GM23248 (cell line): ENCODE measurements at regions not wholly inside any gene's neighbourhood (a gene's known extent, or its start where the extent isn't known, plus 50 kb on each side); places are given as distances from the start of the nearest gene placed in this dataset.

Experiments used
- DNase-seq: peaks from one replicate; pipeline ENCODE4 v3.0.0-alpha.2; 2015
- H2AFZ ChIP-seq: fragments of 200-600 bp; sonication (generic); 2 replicates; pipeline ENCODE4 v1.6.1; 2016; ENCODE audit warnings: antibody characterized with exemption
- H3F3A ChIP-seq: fragments of 200-600 bp; sonication (generic); 2 replicates; pipeline ENCODE4 v1.6.1; 2016; ENCODE audit warnings: mild to moderate bottlenecking, antibody characterized with exemption, mixed run types; ENCODE audit not compliant: insufficient read depth
- H3K27ac ChIP-seq: fragments of 200-600 bp; sonication (generic); 2 replicates; pipeline ENCODE4 v1.5.1; 2016; ENCODE audit warnings: mild to moderate bottlenecking
- H3K27me3 ChIP-seq: fragments of 200-600 bp; sonication (generic); replicated peaks from 2 replicates; pipeline ENCODE4 v1.6.1; 2016; ENCODE audit warnings: mild to moderate bottlenecking; ENCODE audit not compliant: insufficient read depth
- H3K36me3 ChIP-seq: fragments of 200-600 bp; sonication (generic); 2 replicates; pipeline ENCODE4 v1.6.1; 2016; ENCODE audit warnings: low read depth, mild to moderate bottlenecking
- H3K4me1 ChIP-seq: fragments of 200-600 bp; sonication (generic); 2 replicates; pipeline ENCODE4 v1.6.1; 2016; ENCODE audit warnings: mild to moderate bottlenecking; ENCODE audit not compliant: insufficient read depth
- H3K4me2 ChIP-seq: fragments of 200-600 bp; sonication (generic); one replicate; pipeline ENCODE4 v1.6.1; 2016; ENCODE audit warnings: mild to moderate bottlenecking; ENCODE audit not compliant: unreplicated experiment
- H3K4me3 ChIP-seq: fragments of 200-600 bp; sonication (generic); 2 replicates; pipeline ENCODE4 v1.5.1; 2016; ENCODE audit warnings: mild to moderate bottlenecking
- H3K79me2 ChIP-seq: fragments of 200-600 bp; sonication (generic); 2 replicates; pipeline ENCODE4 v1.6.1; 2016; ENCODE audit warnings: mild to moderate bottlenecking; ENCODE audit not compliant: insufficient read depth
- H3K9ac ChIP-seq: fragments of 200-600 bp; sonication (generic); 2 replicates; pipeline ENCODE4 v1.6.1; 2016; ENCODE audit warnings: mild to moderate bottlenecking
- H3K9me2 ChIP-seq: fragments of 200-600 bp; sonication (generic); 2 replicates; pipeline ENCODE4 v1.6.1; 2016; ENCODE audit warnings: mixed run types, mild to moderate bottlenecking, moderate library complexity; ENCODE audit not compliant: insufficient read depth
- H3K9me3 ChIP-seq: fragments of 200-600 bp; sonication (generic); one replicate; pipeline ENCODE4 v1.6.1; 2017; ENCODE audit warnings: low read depth
- H4K20me1 ChIP-seq: fragments of 200-600 bp; sonication (generic); 2 replicates; pipeline ENCODE4 v1.6.0; 2016; ENCODE audit not compliant: insufficient read depth
- EZH2 ChIP-seq: fragments of 200-600 bp; sonication (generic); IDR thresholded peaks from 2 replicates; pipeline ENCODE4 v1.6.1; 2018; ENCODE audit warnings: antibody characterized with exemption, mild to moderate bottlenecking; ENCODE audit not compliant: insufficient read depth, poor library complexity, severe bottlenecking
- EZH2phosphoT487 ChIP-seq: fragments of 200-600 bp; sonication (generic); IDR thresholded peaks from 2 replicates; pipeline ENCODE4 v1.6.1; 2018; ENCODE audit warnings: antibody characterized with exemption, moderate library complexity, mild to moderate bottlenecking, low read depth; ENCODE audit not compliant: insufficient read depth
- WGBS, 2 experiments: methylation state at CpG; one replicate each; pipeline ENCODE4 v1.1.6; 2015 to 2017; ENCODE audit warnings: low lambda C conversion rate in 2 of 2, low coverage in 1 of 2; ENCODE audit errors: missing lambda C conversion rate in 2 of 2; 5-methylcytosine and 5-hydroxymethylcytosine counted together
- in situ Hi-C: fragments of 300-500 bp; cut with MboI; formaldehyde crosslinking; loops from 2 replicates; pipeline ENCODE4 v1.15.0; 2020

DNA sequence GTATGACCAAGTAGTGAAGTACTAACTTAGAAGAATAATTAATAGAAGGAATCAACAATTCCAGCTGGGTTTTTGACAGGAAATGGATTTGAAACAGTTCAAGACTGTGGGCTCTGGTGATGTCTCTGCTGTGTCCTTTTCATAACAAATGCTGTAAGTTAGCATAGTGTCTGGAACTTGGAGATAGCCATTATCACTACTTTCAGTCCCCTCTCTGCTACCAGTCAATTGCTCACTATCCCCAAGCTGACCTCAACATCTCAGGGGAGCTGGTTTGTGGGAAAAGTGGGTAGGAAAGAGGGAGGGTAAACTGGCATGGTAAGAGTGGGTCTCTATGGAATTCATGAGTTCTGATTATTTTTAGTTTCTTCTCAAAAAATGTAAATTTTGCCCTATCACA, 231.4 kb upstream of the MID1 start:
- in situ Hi-C loops: no loop called here
- Histone ChIP-seq H4K20me1 (no peaks in the 10 kb centered on the region), H3K4me2 (no peak overlapping the region), H3K79me2 (no peaks in the 10 kb centered on the region), H3K9me2 (no peaks in the 10 kb centered on the region), H2AFZ (no peak overlapping the region), H3K27me3 (no peaks in the 10 kb centered on the region), H3K27ac (no peak overlapping the region), H3K9ac (no peak overlapping the region), H3K4me1 (no peaks in the 10 kb centered on the region), H3K4me3 (no peak overlapping the region), H3F3A (no peaks in the 10 kb centered on the region), H3K36me3 (no peaks in the 10 kb centered on the region), H3K9me3 (no peaks in the 10 kb centered on the region)
- DNase-seq: no peak
- TF ChIP-seq EZH2phosphoT487 (no peak), EZH2 (no peak)

GRCh38 chrX:10854594-10854993, 234.2 kb upstream of the MID1 start:
- Histone ChIP-seq H3K9me3 (no peaks in the 10 kb centered on the region), H3K27ac (no peak overlapping the region), H2AFZ (no peak overlapping the region), H3K9ac (no peak overlapping the region), H4K20me1 (no peaks in the 10 kb centered on the region), H3K9me2 (no peaks in the 10 kb centered on the region), H3K4me2 (no peak overlapping the region), H3F3A (no peaks in the 10 kb centered on the region), H3K4me3 (no peak overlapping the region), H3K36me3 (no peaks in the 10 kb centered on the region), H3K27me3 (no peaks in the 10 kb centered on the region), H3K4me1 (no peaks in the 10 kb centered on the region), H3K79me2 (no peaks in the 10 kb centered on the region)
- in situ Hi-C loops: no loop called here
- 38 to 51% methylated on average over 6 to 7 of the region's 7 CpGs for WGBS, 2 experiments
- no peak for TF ChIP-seq EZH2phosphoT487
- TF ChIP-seq EZH2: no peak
- no peak for DNase-seq

DNA sequence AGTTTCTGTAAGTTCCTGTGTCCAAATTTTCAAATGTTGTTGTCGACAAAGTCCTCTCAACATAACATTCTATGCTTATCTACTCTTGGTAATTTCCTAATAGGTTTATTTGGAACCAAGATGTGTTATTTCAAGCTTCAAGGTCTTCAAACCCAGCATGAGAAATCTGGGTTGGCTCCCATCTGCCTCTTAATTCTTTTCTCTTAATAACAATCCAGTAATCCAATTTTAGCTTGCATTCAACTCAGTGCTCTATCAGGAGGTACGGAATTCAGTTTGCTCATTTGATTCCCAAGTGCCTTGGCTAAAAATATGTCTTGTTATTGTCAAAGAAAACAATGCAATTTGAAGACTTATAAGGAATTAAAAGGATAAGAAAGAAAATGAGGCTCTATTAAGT, 235.5 kb upstream of the MID1 start:
- H3K4me3 ChIP-seq: no peak overlapping the region
- no peaks in the 10 kb centered on the region for H3K36me3 ChIP-seq
- H3K79me2 ChIP-seq: no peaks in the 10 kb centered on the region
- DNase-seq: no peak
- no peaks in the 10 kb centered on the region for H3K9me2 ChIP-seq
- H4K20me1 ChIP-seq: no peaks in the 10 kb centered on the region
- H3K27me3 ChIP-seq: no peaks in the 10 kb centered on the region
- TF ChIP-seq EZH2: no peak
- no peak for TF ChIP-seq EZH2phosphoT487
- no peak overlapping the region for H2AFZ ChIP-seq
- H3K27ac ChIP-seq: no peak overlapping the region
- no peaks in the 10 kb centered on the region for H3F3A ChIP-seq
- no peaks in the 10 kb centered on the region for H3K9me3 ChIP-seq
- no peak overlapping the region for H3K4me2 ChIP-seq
- in situ Hi-C loops: no loop called here
- H3K9ac ChIP-seq: no peak overlapping the region
- H3K4me1 ChIP-seq: no peaks in the 10 kb centered on the region
- WGBS, 2 experiments: 71 to 74% methylated on average over 2 of the region's 2 CpGs

DNA sequence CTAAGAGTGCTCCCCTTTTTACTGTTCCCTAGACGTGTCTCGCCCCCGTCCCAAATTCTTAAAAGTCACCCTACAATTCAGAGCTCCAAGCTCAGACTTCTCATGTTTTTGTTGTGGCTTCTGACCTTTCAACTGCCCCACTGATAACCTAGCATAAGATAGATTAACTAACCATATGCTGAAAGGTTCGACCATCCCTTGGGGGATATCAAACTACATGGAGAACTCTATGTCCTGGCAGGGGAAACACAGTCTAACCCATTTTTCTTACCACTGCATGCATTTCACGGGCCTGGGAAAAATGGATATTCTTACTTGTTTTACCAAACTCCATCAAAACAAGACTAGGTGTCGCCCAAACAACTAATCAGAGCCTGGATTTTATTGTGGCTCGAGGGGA, 236.4 kb upstream of the MID1 start:
- TF ChIP-seq EZH2phosphoT487 (no peak), EZH2 (no peak)
- Histone ChIP-seq H3F3A (no peaks in the 10 kb centered on the region), H3K4me2 (no peak overlapping the region), H3K9me3 (no peaks in the 10 kb centered on the region), H4K20me1 (no peaks in the 10 kb centered on the region), H2AFZ (no peak overlapping the region), H3K4me1 (no peaks in the 10 kb centered on the region), H3K27me3 (no peaks in the 10 kb centered on the region), H3K36me3 (no peaks in the 10 kb centered on the region), H3K4me3 (no peak overlapping the region), H3K27ac (no peak overlapping the region), H3K9ac (no peak overlapping the region), H3K79me2 (no peaks in the 10 kb centered on the region), H3K9me2 (no peaks in the 10 kb centered on the region)
- DNase-seq: no peak
- WGBS, 2 experiments: 81 to 86% methylated on average over 5 to 7 of the region's 7 CpGs
- in situ Hi-C loops: no loop called here

GRCh38 chrX:10859353-10859752, 239.0 kb upstream of the MID1 start:
- no peaks in the 10 kb centered on the region for H3K36me3 ChIP-seq
- H3K4me1 ChIP-seq: no peaks in the 10 kb centered on the region
- H3K27ac ChIP-seq: no peak overlapping the region
- H3K79me2 ChIP-seq: no peaks in the 10 kb centered on the region
- H3K4me3 ChIP-seq: no peak overlapping the region
- H3K27me3 ChIP-seq: no peaks in the 10 kb centered on the region
- no peak for TF ChIP-seq EZH2
- no peak for TF ChIP-seq EZH2phosphoT487
- H2AFZ ChIP-seq: no peak overlapping the region
- in situ Hi-C loops: no loop called here
- no peaks in the 10 kb centered on the region for H3F3A ChIP-seq
- WGBS, 2 experiments: 96 to 100% methylated on average over 3 of the region's 3 CpGs
- no peaks in the 10 kb centered on the region for H3K9me2 ChIP-seq
- no peaks in the 10 kb centered on the region for H4K20me1 ChIP-seq
- no peaks in the 10 kb centered on the region for H3K9me3 ChIP-seq
- no peak for DNase-seq
- H3K4me2 ChIP-seq: no peak overlapping the region
- no peak overlapping the region for H3K9ac ChIP-seq
